Activated B cell treated with CpG ODN at 0.5 μM for 24 hours (primary cell): ENCODE measurements at regions not wholly inside any gene's neighbourhood (a gene's known extent, or its start where the extent isn't known, plus 50 kb on each side); places are given as distances from the start of the nearest gene placed in this dataset.

Experiments
- ATAC-seq: fragments of 200-7000 bp; cut with Tn5 transposase; one replicate; pipeline ENCODE4 v1.10.0; 2021; ENCODE audit warnings: low read depth, mild to moderate bottlenecking, moderate library complexity
- CTCF ChIA-PET: fragments of 350-600 bp; sonication (Branson Sonifier 250); formaldehyde crosslinking; loops from one replicate; lab custom pipeline; 2021; ENCODE audit warnings: antibody characterized with exemption; lab: Charles Lee
- POLR2A ChIA-PET: fragments of 350-600 bp; sonication (Branson Sonifier 250); formaldehyde crosslinking; loops from one replicate; lab custom pipeline; 2021; ENCODE audit warnings: antibody characterized with exemption; lab: Charles Lee
- DNase-seq: peaks from one replicate; pipeline ENCODE4 v3.0.0; 2022
- H3K27ac Mint-ChIP-seq: one replicate; pipeline ENCODE4 v1.8.0; 2020; ENCODE audit warnings: mixed read lengths
- H3K27me3 Mint-ChIP-seq: one replicate; pipeline ENCODE4 v1.8.0; 2021; ENCODE audit warnings: mixed read lengths
- H3K36me3 Mint-ChIP-seq: one replicate; pipeline ENCODE4 v1.8.0; 2021; ENCODE audit warnings: low read depth, mixed read lengths
- H3K4me1 Mint-ChIP-seq: one replicate; pipeline ENCODE4 v1.8.0; 2021; ENCODE audit warnings: mixed read lengths
- H3K4me3 Mint-ChIP-seq: one replicate; pipeline ENCODE4 v1.8.0; 2020; ENCODE audit warnings: mild to moderate bottlenecking, mixed read lengths
- H3K9me3 Mint-ChIP-seq: one replicate; pipeline ENCODE4 v1.8.0; 2020; ENCODE audit warnings: mixed read lengths
- intact Hi-C: fragments of 100-400 bp; cut with micrococcal nuclease; formaldehyde crosslinking; loops from one replicate; pipeline ENCODE4 v1.15.1; 2024
- TF ChIP-seq, protein P1 (sequence below): fragments of 200-600 bp; IDR thresholded peaks from one replicate; pipeline ENCODE4 v1.8.0; 2022; ENCODE audit warnings: antibody characterized with exemption, mild to moderate bottlenecking

GRCh38 chr16:11472410-11472809 lies 114.3 kb downstream of the LITAF start:
- DNase-seq: no peak
- CTCF ChIA-PET: interaction anchor here (0.7 kb wide), 1 partner anchor 63 kb away, joined by 3 read pairs; no protein-coding TSS in a partner anchor
- Mint-ChIP-seq H3K9me3 (no peaks in the 10 kb centered on the region), H3K36me3 (no peaks in the 10 kb centered on the region), H3K27ac (no peak overlapping the region), H3K27me3 (no peaks in the 10 kb centered on the region), H3K4me3 (no peak overlapping the region), H3K4me1 (no peaks in the 10 kb centered on the region)
- intact Hi-C loops: no loop called here
- TF ChIP-seq, protein P1, sequence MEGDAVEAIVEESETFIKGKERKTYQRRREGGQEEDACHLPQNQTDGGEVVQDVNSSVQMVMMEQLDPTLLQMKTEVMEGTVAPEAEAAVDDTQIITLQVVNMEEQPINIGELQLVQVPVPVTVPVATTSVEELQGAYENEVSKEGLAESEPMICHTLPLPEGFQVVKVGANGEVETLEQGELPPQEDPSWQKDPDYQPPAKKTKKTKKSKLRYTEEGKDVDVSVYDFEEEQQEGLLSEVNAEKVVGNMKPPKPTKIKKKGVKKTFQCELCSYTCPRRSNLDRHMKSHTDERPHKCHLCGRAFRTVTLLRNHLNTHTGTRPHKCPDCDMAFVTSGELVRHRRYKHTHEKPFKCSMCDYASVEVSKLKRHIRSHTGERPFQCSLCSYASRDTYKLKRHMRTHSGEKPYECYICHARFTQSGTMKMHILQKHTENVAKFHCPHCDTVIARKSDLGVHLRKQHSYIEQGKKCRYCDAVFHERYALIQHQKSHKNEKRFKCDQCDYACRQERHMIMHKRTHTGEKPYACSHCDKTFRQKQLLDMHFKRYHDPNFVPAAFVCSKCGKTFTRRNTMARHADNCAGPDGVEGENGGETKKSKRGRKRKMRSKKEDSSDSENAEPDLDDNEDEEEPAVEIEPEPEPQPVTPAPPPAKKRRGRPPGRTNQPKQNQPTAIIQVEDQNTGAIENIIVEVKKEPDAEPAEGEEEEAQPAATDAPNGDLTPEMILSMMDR: no peak
- POLR2A ChIA-PET: no interaction called here
- ATAC-seq: no peak

DNA sequence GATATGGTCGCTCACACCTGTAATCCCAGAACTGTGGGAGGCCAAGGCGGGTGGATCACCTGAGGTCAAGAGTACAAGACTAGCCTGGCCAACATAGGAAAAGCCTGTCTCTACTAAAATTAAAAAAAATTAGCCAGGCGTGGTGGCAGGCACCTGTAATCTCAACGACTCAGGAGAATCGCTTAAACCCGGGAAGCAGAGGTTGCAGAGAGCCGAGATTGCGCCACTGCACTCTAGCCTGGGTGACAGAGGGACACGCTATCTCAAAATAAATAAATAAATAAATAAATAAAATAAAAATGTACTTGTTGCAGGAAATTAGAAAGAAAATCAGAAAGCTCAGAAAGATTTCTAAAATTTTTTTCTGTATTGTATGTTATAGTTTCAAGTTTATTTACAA lies 113.9 kb downstream of the LITAF start:
- TF ChIP-seq, protein P1: no peak
- ChIA-PET CTCF (no interaction called here), POLR2A (no interaction called here)
- Mint-ChIP-seq H3K9me3 (no peaks in the 10 kb centered on the region), H3K27ac (no peak overlapping the region), H3K4me1 (no peaks in the 10 kb centered on the region), H3K27me3 (no peaks in the 10 kb centered on the region), H3K4me3 (no peak overlapping the region), H3K36me3 (no peaks in the 10 kb centered on the region)
- DNase-seq (no peak), ATAC-seq (no peak)
- intact Hi-C loops: no loop called here

DNA sequence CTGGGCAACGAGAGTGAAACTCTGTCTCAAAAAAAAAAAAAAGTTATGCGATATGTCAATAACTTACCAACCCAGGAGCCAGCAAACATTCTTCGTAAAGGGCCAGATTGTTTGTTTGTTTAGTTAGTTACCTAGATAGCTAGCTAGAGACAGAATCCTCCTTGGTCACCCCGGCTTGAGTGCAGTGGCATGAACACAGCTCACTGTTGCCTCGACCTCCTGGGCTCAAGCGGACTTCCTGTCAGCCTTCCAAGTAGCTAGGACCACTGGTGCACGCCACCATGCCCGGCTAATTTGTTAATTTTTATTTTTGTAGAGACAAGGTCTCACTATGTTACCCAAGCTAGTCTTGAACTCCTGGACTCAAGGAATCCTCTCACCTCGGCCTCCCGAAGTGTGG lies 113.0 kb downstream of the LITAF start:
- no peak overlapping the region for H3K4me3 Mint-ChIP-seq
- no peaks in the 10 kb centered on the region for H3K27me3 Mint-ChIP-seq
- no peaks in the 10 kb centered on the region for H3K9me3 Mint-ChIP-seq
- ATAC-seq (no peak), DNase-seq (no peak)
- H3K36me3 Mint-ChIP-seq: no peaks in the 10 kb centered on the region
- intact Hi-C loops: no loop called here
- ChIA-PET CTCF (no interaction called here), POLR2A (no interaction called here)
- no peak overlapping the region for H3K27ac Mint-ChIP-seq
- H3K4me1 Mint-ChIP-seq: no peaks in the 10 kb centered on the region
- TF ChIP-seq, protein P1: no peak

- CTCF ChIA-PET: no interaction called here
- Mint-ChIP-seq H3K27ac (no peak overlapping the region), H3K9me3 (no peaks in the 10 kb centered on the region), H3K4me3 (no peak overlapping the region), H3K36me3 (no peaks in the 10 kb centered on the region), H3K4me1 (no peaks in the 10 kb centered on the region), H3K27me3 (no peaks in the 10 kb centered on the region)
- ATAC-seq (no peak), DNase-seq (no peak)
- TF ChIP-seq, protein P1: no peak
- POLR2A ChIA-PET: no interaction called here
- intact Hi-C loops: no loop called here
These were observed 112.0 kb downstream of the LITAF start for GRCh38 chr16:11474617-11475291.

GRCh38 chr16:11475896-11476630 lies 110.7 kb downstream of the LITAF start:
- ATAC-seq: no peak
- Mint-ChIP-seq H3K4me1 (no peaks in the 10 kb centered on the region), H3K36me3 (peaks cover 2% of the 10 kb centered on the region), H3K4me3 (no peak overlapping the region), H3K27me3 (no peaks in the 10 kb centered on the region), H3K27ac (no peak overlapping the region), H3K9me3 (peaks cover 11% of the 10 kb centered on the region)
- intact Hi-C loops: no loop called here
- ChIA-PET CTCF (no interaction called here), POLR2A (no interaction called here)
- no peak for DNase-seq
- TF ChIP-seq, protein P1: no peak
